CD14-positive monocyte (primary cell): ENCODE measurements at regions not wholly inside any gene's neighbourhood (a gene's known extent, or its start where the extent isn't known, plus 50 kb on each side); places are given as distances from the start of the nearest gene placed in this dataset.
A peak's percentile ranks its signal among the peaks of the same experiment; 100 is the strongest.

Source experiments
- DNase-seq, 3 donors: peaks; one replicate each; pipeline ENCODE4 v3.0.0-alpha.2; 2011 to 2022
- H2AFZ ChIP-seq: 2 replicates; pipeline ENCODE4 v1.6.0; 2012; ENCODE audit warnings: mild to moderate bottlenecking, low read depth, low read length, inconsistent platforms; ENCODE audit not compliant: insufficient read depth, poor library complexity, severe bottlenecking
- H3K27ac ChIP-seq, 2 donors: 1 replicate in 1 of 2; 2 replicates in 1 of 2; pipeline ENCODE4 v1.5.1; 2012 to 2013; ENCODE audit warnings: low read length in 2 of 2, control low read depth in 1 of 2, inconsistent platforms in 1 of 2, low read depth in 1 of 2, mild to moderate bottlenecking in 1 of 2
- H3K27me3 ChIP-seq, 2 donors: one replicate each; pipeline versions ENCODE4 v1.6.0 to v1.6.1; 2011 to 2013; ENCODE audit warnings: low read length in 2 of 2; ENCODE audit not compliant: control insufficient read depth in 2 of 2, insufficient read depth in 2 of 2
- H3K36me3 ChIP-seq, 2 donors: replicated peaks in 1 of 2; 1 replicate in 1 of 2; 2 replicates in 1 of 2; pipeline versions ENCODE4 v1.5.1 to v1.6.1; 2012 to 2013; ENCODE audit warnings: low read length in 2 of 2, control low read depth in 1 of 2, inconsistent platforms in 1 of 2, mild to moderate bottlenecking in 1 of 2; ENCODE audit not compliant: insufficient read depth in 2 of 2, control insufficient read depth in 1 of 2
- H3K4me1 ChIP-seq, 2 donors: 1 replicate in 1 of 2; 2 replicates in 1 of 2; pipeline versions ENCODE4 v1.5.1 to v1.6.1; 2012 to 2013; ENCODE audit warnings: low read length in 2 of 2, control low read depth in 1 of 2, inconsistent platforms in 1 of 2, mild to moderate bottlenecking in 1 of 2, moderate library complexity in 1 of 2; ENCODE audit not compliant: insufficient read depth in 2 of 2, control insufficient read depth in 1 of 2
- H3K4me2 ChIP-seq: replicated peaks from 2 replicates; pipeline ENCODE3; 2012; ENCODE audit warnings: low read length, moderate library complexity, mild to moderate bottlenecking; ENCODE audit not compliant: poor library complexity, severe bottlenecking; ENCODE audit errors: extremely low read depth
- H3K4me3 ChIP-seq, 3 experiments: fragments of 200-600 bp in 1 of 3; sonication (generic) in 1 of 3; replicated peaks in 1 of 3; 1 replicate in 2 of 3; 2 replicates in 1 of 3; pipeline ENCODE4 v1.5.1; 2011 to 2013; ENCODE audit warnings: low read length in 3 of 3, mild to moderate bottlenecking in 3 of 3, control low read depth in 2 of 3, low read depth in 2 of 3, inconsistent platforms in 1 of 3, moderate library complexity in 1 of 3
- H3K79me2 ChIP-seq: 2 replicates; pipeline ENCODE4 v1.6.0; 2012; ENCODE audit warnings: mild to moderate bottlenecking, control low read depth, inconsistent platforms, low read length, moderate library complexity; ENCODE audit not compliant: insufficient read depth
- H3K9ac ChIP-seq: 2 replicates; pipeline ENCODE4 v1.6.0; 2017; ENCODE audit warnings: low read length, mild to moderate bottlenecking; ENCODE audit not compliant: insufficient read depth, poor library complexity, severe bottlenecking
- H3K9me3 ChIP-seq, 2 donors: replicated peaks in 1 of 2; 1 replicate in 1 of 2; 2 replicates in 1 of 2; pipeline versions ENCODE4 v1.5.1 to v1.6.1; 2012 to 2013; ENCODE audit warnings: low read length in 2 of 2, control low read depth in 1 of 2; ENCODE audit not compliant: control insufficient read depth in 1 of 2, insufficient read depth in 1 of 2
- H4K20me1 ChIP-seq: 2 replicates; pipeline ENCODE4 v1.6.0; 2012; ENCODE audit warnings: mild to moderate bottlenecking, low read length, control low read depth, moderate library complexity; ENCODE audit not compliant: insufficient read depth
- H3K27ac Mint-ChIP-seq, 7 donors: one replicate each; pipeline ENCODE4 v1.8.0; 2020; ENCODE audit warnings: mild to moderate bottlenecking in 7 of 7, mixed read lengths in 7 of 7, moderate library complexity in 6 of 7, inconsistent platforms in 2 of 7
- H3K27me3 Mint-ChIP-seq, 3 donors: one replicate each; pipeline ENCODE4 v1.8.0; 2021 to 2022; ENCODE audit warnings: low read depth in 3 of 3, mild to moderate bottlenecking in 3 of 3, mixed read lengths in 3 of 3, moderate library complexity in 3 of 3, inconsistent platforms in 1 of 3
- H3K36me3 Mint-ChIP-seq, 2 donors: one replicate each; pipeline ENCODE4 v1.8.0; 2020; ENCODE audit warnings: mixed read lengths in 2 of 2, inconsistent platforms in 1 of 2, mild to moderate bottlenecking in 1 of 2
- H3K4me1 Mint-ChIP-seq: one replicate; pipeline ENCODE4 v1.8.0; 2020; ENCODE audit warnings: mild to moderate bottlenecking, mixed read lengths
- H3K4me3 Mint-ChIP-seq, 2 donors: one replicate each; pipeline ENCODE4 v1.8.0; 2020; ENCODE audit warnings: mild to moderate bottlenecking in 2 of 2, mixed read lengths in 2 of 2, moderate library complexity in 1 of 2
- H3K9me3 Mint-ChIP-seq, 7 donors: one replicate each; pipeline ENCODE4 v1.8.0; 2020 to 2022; ENCODE audit warnings: mixed read lengths in 7 of 7, mild to moderate bottlenecking in 6 of 7, moderate library complexity in 6 of 7, inconsistent platforms in 2 of 7
- CTCF ChIP-seq: fragments of 200-600 bp; IDR thresholded peaks from one replicate; pipeline ENCODE4 v1.8.0; 2022; ENCODE audit warnings: antibody characterized with exemption, mild to moderate bottlenecking
- WGBS: methylation state at CpG from one replicate; pipeline ENCODE4 v1.1.5; 2013; ENCODE audit warnings: missing lambda C conversion rate; ENCODE audit not compliant: insufficient coverage; 5-methylcytosine and 5-hydroxymethylcytosine counted together
- intact Hi-C, 2 donors: fragments of 100-400 bp; cut with micrococcal nuclease; formaldehyde crosslinking; loops; one replicate each; pipeline versions ENCODE4 v1.15.0 to v1.15.1; 2023

GRCh38 chr6:145529582-145529981, 205.7 kb downstream of the EPM2A start:
- Histone ChIP-seq H3K9me3 (no peaks in the 10 kb centered on the region), H3K36me3 (no peaks in the 10 kb centered on the region), H3K79me2 (no peaks in the 10 kb centered on the region), H3K9ac (no peak overlapping the region), H2AFZ (no peak overlapping the region), H3K4me3 (no peak overlapping the region), H3K27me3 (no peaks in the 10 kb centered on the region), H4K20me1 (no peaks in the 10 kb centered on the region), H3K4me1 (no peaks in the 10 kb centered on the region), H3K27ac (no peak overlapping the region), H3K4me2 (no peak overlapping the region)
- Mint-ChIP-seq H3K27ac (peak overlapping the region in 1 of 7 donors; percentile 26), H3K4me3 (no peak overlapping the region), H3K36me3 (no peaks in the 10 kb centered on the region), H3K27me3 (no peaks in the 10 kb centered on the region), H3K4me1 (no peaks in the 10 kb centered on the region), H3K9me3 (peaks cover 0 to 12% (median 3%) of the 10 kb centered on the region in 7 donors)
- TF ChIP-seq CTCF = no peak
- no CpG with 5 or more reads among the region's 2 CpGs for WGBS
- DNase-seq = no peak
- intact Hi-C loops = no loop called here

- no peak overlapping the region for H3K9ac ChIP-seq
- no peaks in the 10 kb centered on the region for H3K36me3 Mint-ChIP-seq
- peaks cover 0 to 11% (median 3%) of the 10 kb centered on the region in 7 donors for H3K9me3 Mint-ChIP-seq
- H3K9me3 ChIP-seq = no peaks in the 10 kb centered on the region
- no peak overlapping the region for H3K4me3 ChIP-seq
- H3K4me2 ChIP-seq = no peak overlapping the region
- H3K27ac ChIP-seq = no peak overlapping the region
- no peak for TF ChIP-seq CTCF
- H3K4me1 ChIP-seq = no peaks in the 10 kb centered on the region
- H3K4me3 Mint-ChIP-seq = no peak overlapping the region
- H3K27me3 ChIP-seq = no peaks in the 10 kb centered on the region
- H2AFZ ChIP-seq = no peak overlapping the region
- no peaks in the 10 kb centered on the region for H3K79me2 ChIP-seq
- no peaks in the 10 kb centered on the region for H3K36me3 ChIP-seq
- no peaks in the 10 kb centered on the region for H3K27me3 Mint-ChIP-seq
- DNase-seq = no peak
- H3K4me1 Mint-ChIP-seq = no peaks in the 10 kb centered on the region
- no peak overlapping the region for H3K27ac Mint-ChIP-seq
- intact Hi-C loops = no loop called here
- no peaks in the 10 kb centered on the region for H4K20me1 ChIP-seq
Observed at GRCh38 chr6:145530454-145530853, 204.9 kb downstream of the EPM2A start.
